B cell (primary cell): ENCODE measurements at regions not wholly inside any gene's neighbourhood (a gene's known extent, or its start where the extent isn't known, plus 50 kb on each side); places are given as distances from the start of the nearest gene placed in this dataset.

Experiments used
- CTCF ChIP-seq: fragments of 200-600 bp; IDR thresholded peaks from one replicate; pipeline ENCODE4 v1.8.0; 2022; ENCODE audit warnings: antibody characterized with exemption, mild to moderate bottlenecking
- EZH2 ChIP-seq: IDR thresholded peaks from 2 replicates; pipeline ENCODE4 v1.6.1; 2012; ENCODE audit warnings: borderline replicate concordance, low read depth, mild to moderate bottlenecking, moderate library complexity, low read length; ENCODE audit not compliant: insufficient read depth, poor library complexity, severe bottlenecking

- no peak for TF ChIP-seq CTCF
- no peak for TF ChIP-seq EZH2
Measured at GRCh38 chr13:100754459-100754858, 79.9 kb upstream of the TMTC4 start.
